Left colon (tissue), 2 donors: ENCODE measurements at regions not wholly inside any gene's neighbourhood (a gene's known extent, or its start where the extent isn't known, plus 50 kb on each side); places are given as distances from the start of the nearest gene placed in this dataset.
"Not testable (repeated sequence)": the region's sequence is repeated elsewhere in the genome, so short reads cannot be mapped to it uniquely, and the experiment has no call there.

ENCODE experiments used
- ATAC-seq: fragments of 200-7000 bp; cut with Tn5 transposase; one replicate; pipeline ENCODE4 v1.9.1; 2020; ENCODE audit warnings: mild to moderate bottlenecking, moderate library complexity
- DNase-seq, 2 donors: peaks; one replicate each; pipeline ENCODE4 v3.0.0-alpha.2; 2020
- intact Hi-C, 2 donors: fragments of 100-400 bp; cut with DNase I in 1 of 2; cut with micrococcal nuclease in 1 of 2; formaldehyde crosslinking; loops; one replicate each; pipeline versions ENCODE4 v1.11.2 to v1.14.0; 2022; cut with DNase I, micrococcal nuclease
- donor health status: DM: no; HTN: no; CAD: no.
- donor health status: DM: yes; HTN: yes; CAD: no.

DNA sequence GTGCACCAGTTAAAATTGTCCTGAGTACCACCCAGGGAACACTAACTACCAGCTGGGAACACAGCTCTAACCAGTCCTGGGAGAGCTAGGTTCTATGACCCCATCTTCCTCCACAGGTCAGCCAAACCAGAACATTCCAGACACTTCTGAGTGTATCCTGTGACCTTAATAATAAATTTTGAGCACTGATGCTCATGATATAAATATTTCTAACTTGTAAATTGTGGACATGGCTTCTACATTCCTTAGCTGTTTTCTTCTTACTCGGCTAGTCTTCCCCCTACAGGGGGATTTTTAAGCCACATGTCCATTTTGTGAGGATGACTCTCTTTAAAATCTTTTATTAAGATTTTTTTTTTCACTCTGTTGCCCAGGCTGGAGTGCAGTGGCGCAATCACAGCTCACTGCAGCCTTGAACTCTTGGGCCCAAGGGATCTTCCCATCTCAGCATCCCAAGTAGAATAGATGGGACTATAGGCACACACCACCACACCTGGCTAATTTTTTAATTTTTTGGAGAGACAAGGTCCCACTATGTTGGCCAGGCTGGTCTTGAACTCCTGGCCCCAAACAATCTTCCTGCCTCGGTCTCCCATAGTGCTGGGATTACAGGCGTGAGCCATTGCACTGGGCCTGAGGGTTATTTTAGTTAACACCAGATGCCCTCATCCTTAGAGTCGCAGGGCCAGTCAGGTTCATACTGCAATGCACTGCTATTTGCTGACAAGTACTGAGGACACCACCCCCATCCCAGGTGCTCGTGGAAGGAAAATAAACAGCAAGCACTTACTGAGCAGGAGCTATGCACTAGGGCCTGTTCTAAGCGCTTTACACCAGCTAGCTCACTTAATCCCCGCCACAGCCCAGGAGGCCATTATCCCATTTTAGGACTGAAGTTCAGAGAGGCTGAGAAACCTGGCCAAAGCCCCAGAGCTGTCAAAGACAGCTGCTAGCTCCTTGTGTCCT is 142.6 kb upstream of the NCOR2 start:
- no peak for ATAC-seq
- DNase-seq = no peak
- intact Hi-C loops = no loop called here

DNA sequence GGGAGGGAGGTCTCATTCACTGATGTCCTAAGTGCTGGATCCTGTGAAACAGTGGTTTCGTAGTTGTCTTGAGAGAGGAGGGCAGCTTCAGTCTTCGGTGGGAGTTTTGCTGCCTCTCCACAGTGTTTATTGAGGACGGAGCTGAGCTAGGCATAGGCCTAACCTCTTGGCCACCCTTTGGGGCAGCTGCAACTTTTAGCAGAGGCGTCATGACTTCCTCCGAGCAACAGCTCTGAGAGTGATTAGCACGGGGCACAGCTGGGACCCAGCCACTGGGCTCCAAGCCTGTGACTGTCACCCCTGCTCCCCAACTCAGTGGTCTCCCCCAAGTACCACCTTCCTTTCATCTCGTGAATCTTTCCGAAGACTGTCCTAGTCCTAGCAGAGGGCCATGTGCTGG is 139.9 kb upstream of the NCOR2 start:
- no peak for DNase-seq
- no peak for ATAC-seq

DNA sequence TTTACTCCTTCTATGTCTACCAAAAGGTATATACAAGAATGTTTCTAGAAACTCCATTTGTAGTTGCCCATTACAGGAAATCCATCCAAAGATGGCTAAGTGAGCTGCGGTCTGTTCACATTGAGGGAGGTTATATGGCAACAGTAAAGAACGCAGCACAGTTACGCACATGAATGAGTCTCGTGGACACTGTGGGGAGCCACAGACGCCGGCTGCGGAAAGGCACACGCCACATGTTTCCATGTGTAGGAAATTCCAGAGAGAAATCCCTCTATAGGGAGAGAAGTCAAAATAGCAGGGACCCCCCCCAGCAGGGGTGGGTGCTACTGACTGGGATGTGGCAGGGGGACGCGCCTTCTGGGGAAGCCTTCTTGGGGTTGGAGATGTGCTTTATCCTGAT is 139.0 kb upstream of the NCOR2 start:
- ATAC-seq (no peak), DNase-seq (no peak)
- intact Hi-C loops = no loop called here

More for the DNA sequence above, 139.9 kb upstream of the NCOR2 start:
- intact Hi-C loops = no loop called here

GRCh38 chr12:124705545-124706138 is 138.2 kb upstream of the NCOR2 start:
- ATAC-seq = no peak
- intact Hi-C loops = no loop called here
- no peak for DNase-seq

DNA sequence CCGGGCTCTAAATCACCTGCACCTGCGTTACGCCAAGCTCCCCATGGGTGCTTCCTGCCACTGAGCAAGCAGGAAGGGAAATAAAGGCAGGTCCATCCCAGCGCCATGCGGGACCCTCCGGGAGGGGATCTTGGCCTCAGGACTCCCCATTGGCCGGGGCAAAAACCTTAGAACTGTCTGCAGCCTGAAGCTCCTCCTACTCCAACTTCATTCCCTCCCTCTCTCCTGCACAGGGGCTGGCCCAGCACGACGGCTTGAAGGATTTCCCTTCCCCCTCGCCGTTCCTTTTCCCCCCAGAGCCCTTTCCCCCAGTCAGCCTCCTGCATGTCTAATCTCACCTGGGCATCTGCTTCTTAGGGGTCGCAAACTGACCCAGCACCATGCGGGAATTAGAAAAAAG is 137.2 kb upstream of the NCOR2 start:
- ATAC-seq (no peak), DNase-seq (no peak)
- intact Hi-C loops = no loop called here

DNA sequence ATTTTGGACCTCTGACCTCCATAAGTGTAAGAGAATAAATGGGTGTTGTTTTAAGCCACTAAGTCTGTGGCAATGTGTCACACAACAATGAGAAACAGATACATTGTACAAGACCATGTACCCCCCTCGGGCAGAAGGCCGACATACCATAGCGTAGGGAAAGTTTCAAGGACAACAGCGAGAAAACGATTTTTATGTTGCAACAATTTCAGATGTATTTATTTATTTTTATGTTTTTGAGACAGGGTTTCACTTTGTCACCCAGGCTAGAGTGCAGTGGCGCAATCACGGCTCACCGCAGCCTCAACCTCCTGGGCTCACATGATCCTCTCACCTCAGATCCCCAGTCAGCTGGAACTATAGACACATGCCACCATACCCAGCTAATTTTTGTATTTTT is 136.4 kb upstream of the NCOR2 start:
- ATAC-seq (no peak), DNase-seq (no peak)
- intact Hi-C loops = no loop called here

DNA sequence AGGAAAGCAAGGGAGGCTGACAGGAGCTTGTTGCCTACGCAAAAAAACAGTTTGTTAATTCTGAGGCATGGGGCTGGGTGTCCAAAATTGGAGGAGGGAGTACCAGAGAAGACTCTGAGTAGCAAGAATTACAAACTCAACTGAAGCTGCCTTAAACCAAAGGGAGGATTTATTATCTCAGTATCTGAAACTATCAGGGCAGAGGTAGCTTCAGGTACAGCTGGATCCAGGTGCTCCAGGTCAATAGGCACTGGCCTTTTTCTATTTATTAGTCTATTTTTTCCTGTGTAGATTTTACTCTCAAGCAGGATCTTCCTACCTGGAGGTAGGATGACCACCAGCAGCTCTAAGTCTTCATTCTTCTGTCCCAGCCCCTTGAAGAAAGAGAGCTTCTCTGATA is 135.3 kb upstream of the NCOR2 start:
- ATAC-seq (no peak), DNase-seq (no peak)
- intact Hi-C loops = no loop called here

- ATAC-seq (no peak), DNase-seq (no peak)
- intact Hi-C loops = no loop called here
Measured at GRCh38 chr12:124700810-124701592, 133.6 kb upstream of the NCOR2 start.

DNA sequence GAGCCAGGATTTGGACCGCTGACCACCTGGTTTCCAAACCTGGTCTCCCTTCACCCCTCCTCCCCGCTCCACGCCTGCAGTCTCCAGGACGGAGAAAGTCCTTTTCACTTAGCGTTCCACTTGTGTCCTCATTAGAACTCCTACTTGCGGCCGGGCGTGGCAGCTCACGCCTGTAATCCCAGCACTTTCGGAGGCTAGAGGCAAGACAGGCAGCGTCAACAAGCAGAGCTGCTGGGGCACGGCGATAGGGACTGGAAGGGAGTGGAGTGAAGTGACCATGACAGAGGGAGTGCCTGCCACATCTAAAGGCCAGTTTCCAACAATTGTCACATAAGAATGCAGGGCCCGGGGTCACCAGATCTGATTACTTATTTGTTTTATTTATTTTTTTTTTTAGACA is 132.5 kb upstream of the NCOR2 start:
- DNase-seq = no peak
- peak; percentile 58 for ATAC-seq
- intact Hi-C loops = no loop called here

DNA sequence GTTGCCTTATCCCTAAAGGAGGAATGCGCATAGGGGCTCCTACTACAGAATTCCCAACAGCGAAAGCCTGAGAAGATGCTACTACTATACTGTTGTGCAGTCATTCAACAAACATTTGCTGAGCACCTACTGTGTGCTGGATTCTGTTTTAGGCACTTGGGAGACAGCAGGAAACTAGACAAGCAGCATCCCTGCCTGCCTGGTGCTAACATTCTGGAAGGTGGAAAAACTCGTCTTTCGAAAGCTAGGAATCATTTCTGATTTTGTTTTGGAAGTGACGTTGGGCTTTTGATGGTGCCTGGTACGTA is 131.5 kb upstream of the NCOR2 start:
- ATAC-seq (no peak), DNase-seq (no peak)
- intact Hi-C loops = no loop called here

GRCh38 chr12:124698211-124698997 is 131.0 kb upstream of the NCOR2 start:
- DNase-seq (no peak), ATAC-seq (no peak)
- intact Hi-C loops = no loop called here

- ATAC-seq, intact Hi-C loops, DNase-seq: not testable (repeated sequence)
Measured at GRCh38 chr12:124697722-124698121, 130.3 kb upstream of the NCOR2 start.

GRCh38 chr12:124696693-124697476 is 129.5 kb upstream of the NCOR2 start:
- intact Hi-C loops = no loop called here
- ATAC-seq = peak; percentile 35
- no peak for DNase-seq

DNA sequence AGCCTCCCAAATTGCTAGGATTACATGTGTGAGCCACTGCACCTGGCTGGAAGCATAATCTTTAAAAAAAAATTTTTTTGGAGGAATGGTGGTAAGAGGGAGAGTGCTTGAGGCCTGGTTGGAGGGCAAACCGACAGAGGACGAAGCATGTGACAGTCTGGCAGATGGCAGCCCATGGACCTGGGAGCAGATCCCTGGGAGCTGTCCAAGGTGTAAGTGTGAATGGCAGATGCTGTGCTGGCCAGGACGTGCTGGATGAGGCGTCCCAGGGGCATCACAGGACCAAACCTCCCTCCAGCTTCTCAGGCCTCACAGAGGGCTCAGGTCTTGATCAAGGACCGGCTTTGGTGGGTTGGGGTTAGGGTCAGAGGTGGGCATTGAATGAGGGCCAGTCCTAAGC is 128.4 kb upstream of the NCOR2 start:
- intact Hi-C loops = no loop called here
- DNase-seq (no peak), ATAC-seq (peak; percentile 34)

DNA sequence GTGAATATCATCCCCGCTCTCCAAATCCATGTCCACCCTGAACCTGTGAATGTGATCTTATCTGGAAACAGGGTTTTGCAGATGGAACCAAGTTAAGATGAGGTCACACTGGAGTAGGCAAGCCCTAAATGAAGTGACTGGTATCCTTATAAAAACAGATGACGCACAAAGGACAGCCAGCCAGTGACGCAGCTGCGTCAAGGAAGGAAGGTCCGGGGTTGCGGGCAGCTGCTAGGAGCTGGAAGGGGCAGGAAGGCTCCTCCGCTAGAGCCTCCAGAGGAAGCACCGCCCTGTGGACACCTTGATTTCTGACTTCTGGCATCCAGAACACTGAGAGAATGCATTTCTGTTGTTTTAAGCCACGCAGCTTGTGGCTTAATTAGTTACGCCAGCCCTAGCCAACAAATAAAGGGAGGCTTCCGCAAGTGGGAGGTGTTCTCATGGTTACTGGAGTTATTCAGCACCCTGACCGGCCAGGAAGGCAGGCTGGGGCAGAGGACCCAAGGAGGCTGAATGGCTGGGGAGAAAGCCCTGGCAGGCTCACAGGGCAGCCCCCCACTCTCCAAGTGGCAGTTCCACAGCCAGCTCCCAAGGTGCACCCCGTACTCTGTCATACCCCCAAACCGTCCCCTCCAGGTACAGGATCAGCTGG is 127.6 kb upstream of the NCOR2 start:
- no peak for DNase-seq
- intact Hi-C loops = no loop called here
- no peak for ATAC-seq

- ATAC-seq (no peak), DNase-seq (no peak)
- intact Hi-C loops = no loop called here
Measured at GRCh38 chr12:124694250-124694649, 126.8 kb upstream of the NCOR2 start.

DNA sequence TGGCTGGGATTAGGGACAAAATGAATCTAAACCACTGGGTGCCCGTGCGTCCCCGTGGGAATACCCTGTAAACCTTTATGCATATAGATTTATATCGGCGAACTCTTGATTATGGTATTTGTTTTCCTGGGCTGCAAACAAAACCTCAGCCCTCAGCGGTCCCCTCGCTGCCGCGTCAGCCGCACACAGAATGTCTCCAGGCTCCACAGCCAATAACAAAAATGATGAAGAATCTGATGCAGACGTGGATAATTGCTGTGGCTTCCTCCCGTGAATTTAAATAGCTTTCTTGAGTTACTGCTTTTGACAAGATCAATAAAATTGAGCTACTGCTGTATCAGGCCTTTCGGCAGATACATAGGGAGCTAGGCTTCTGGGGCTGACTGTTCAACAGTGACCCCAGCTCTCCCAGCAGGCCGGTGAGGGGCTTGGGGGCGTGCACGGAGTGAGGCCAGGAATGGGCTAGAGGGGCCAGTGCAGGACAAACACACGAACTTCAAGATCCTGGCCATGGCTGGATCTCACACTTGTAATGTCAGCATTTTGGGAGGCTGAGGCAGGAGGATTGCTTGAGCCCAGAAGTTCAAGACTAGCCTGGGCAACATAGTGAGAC is 125.8 kb upstream of the NCOR2 start:
- DNase-seq = no peak
- intact Hi-C loops = no loop called here

GRCh38 chr12:124692443-124692842 is 125.0 kb upstream of the NCOR2 start:
- intact Hi-C loops = no loop called here
- ATAC-seq = no peak
- DNase-seq = no peak

More for the DNA sequence above, 125.8 kb upstream of the NCOR2 start:
- ATAC-seq = no peak
